Natural killer cell (primary cell): ENCODE measurements at regions not wholly inside any gene's neighbourhood (a gene's known extent, or its start where the extent isn't known, plus 50 kb on each side); places are given as distances from the start of the nearest gene placed in this dataset.

ENCODE experiments used
- ATAC-seq, 3 donors: fragments of 150-1000 bp in 2 of 3; fragments of 200-7000 bp in 1 of 3; cut with Tn5 transposase; 1 replicate in 1 of 3; 2 replicates in 2 of 3; pipeline ENCODE4 v1.10.0; 2021; ENCODE audit warnings: mild to moderate bottlenecking in 2 of 3, moderate library complexity in 2 of 3
- DNase-seq, 2 donors: peaks; one replicate each; pipeline versions ENCODE4 v3.0.0 to v3.0.0-alpha.2; 2013 to 2021; ENCODE audit warnings: mixed read lengths in 1 of 2
- H3K27ac ChIP-seq: one replicate; pipeline ENCODE4 v1.5.1; 2013; ENCODE audit warnings: mild to moderate bottlenecking, low read length
- H3K27me3 ChIP-seq: one replicate; pipeline ENCODE4 v1.6.1; 2013; ENCODE audit warnings: low read length; ENCODE audit not compliant: control insufficient read depth, insufficient read depth
- H3K36me3 ChIP-seq: one replicate; pipeline ENCODE4 v1.6.1; 2013; ENCODE audit warnings: low read length; ENCODE audit not compliant: control insufficient read depth, insufficient read depth
- H3K4me1 ChIP-seq: one replicate; pipeline ENCODE4 v1.6.1; 2013; ENCODE audit warnings: low read length; ENCODE audit not compliant: control insufficient read depth, insufficient read depth
- H3K4me3 ChIP-seq: one replicate; pipeline ENCODE4 v1.5.1; 2013; ENCODE audit warnings: low read length
- H3K9me3 ChIP-seq: one replicate; pipeline ENCODE4 v1.6.1; 2013; ENCODE audit warnings: low read length; ENCODE audit not compliant: control insufficient read depth, insufficient read depth
- H3K27ac Mint-ChIP-seq, 2 donors: one replicate each; pipeline ENCODE4 v1.8.0; 2022; ENCODE audit warnings: mild to moderate bottlenecking in 2 of 2, mixed read lengths in 2 of 2, moderate library complexity in 1 of 2
- H3K27me3 Mint-ChIP-seq, 2 donors: one replicate each; pipeline ENCODE4 v1.8.0; 2022; ENCODE audit warnings: low read depth in 2 of 2, mixed read lengths in 2 of 2
- H3K36me3 Mint-ChIP-seq: one replicate; pipeline ENCODE4 v1.8.0; 2022; ENCODE audit warnings: mixed read lengths
- H3K4me1 Mint-ChIP-seq, 2 donors: one replicate each; pipeline ENCODE4 v1.8.0; 2022; ENCODE audit warnings: mixed read lengths in 2 of 2
- H3K4me3 Mint-ChIP-seq: one replicate; pipeline ENCODE4 v1.8.0; 2022; ENCODE audit warnings: mild to moderate bottlenecking, moderate library complexity, mixed read lengths
- H3K9me3 Mint-ChIP-seq, 2 donors: one replicate each; pipeline ENCODE4 v1.8.0; 2022; ENCODE audit warnings: mixed read lengths in 2 of 2
- CTCF ChIP-seq: fragments of 200-600 bp; IDR thresholded peaks from one replicate; pipeline ENCODE4 v1.8.0; 2022; ENCODE audit warnings: antibody characterized with exemption
- WGBS: methylation state at CpG from one replicate; pipeline ENCODE4 v1.1.7; 2013; ENCODE audit warnings: missing lambda C conversion rate; ENCODE audit not compliant: insufficient coverage; 5-methylcytosine and 5-hydroxymethylcytosine counted together
- intact Hi-C: fragments of 100-400 bp; cut with micrococcal nuclease; formaldehyde crosslinking; loops from one replicate; pipeline ENCODE4 v1.14.2; 2022

GRCh38 chr12:111033281-111034082 is 113.1 kb upstream of the MYL2 start:
- Mint-ChIP-seq H3K9me3 (no peaks in the 10 kb centered on the region), H3K36me3 (no peaks in the 10 kb centered on the region), H3K4me1 (peaks cover 0 to 6% of the 10 kb centered on the region in 2 donors), H3K27ac (no peak overlapping the region), H3K4me3 (no peak overlapping the region), H3K27me3 (peaks cover 63 to 64% of the 10 kb centered on the region in 2 donors)
- Histone ChIP-seq H3K36me3 (no peaks in the 10 kb centered on the region), H3K4me3 (no peak overlapping the region), H3K4me1 (no peaks in the 10 kb centered on the region), H3K9me3 (no peaks in the 10 kb centered on the region), H3K27ac (no peak overlapping the region), H3K27me3 (peaks cover 32% of the 10 kb centered on the region)
- TF ChIP-seq CTCF: no peak
- 2% methylated on average over 89 of the region's 93 CpGs for WGBS
- no peak for DNase-seq
- ATAC-seq: no peak
- intact Hi-C loops: no loop called here

- Histone ChIP-seq H3K4me1 (no peaks in the 10 kb centered on the region), H3K27me3 (peaks cover 32% of the 10 kb centered on the region), H3K36me3 (no peaks in the 10 kb centered on the region), H3K27ac (no peak overlapping the region), H3K4me3 (no peak overlapping the region), H3K9me3 (no peaks in the 10 kb centered on the region)
- intact Hi-C loops: no loop called here
- TF ChIP-seq CTCF: no peak
- no peak overlapping the region for H3K27ac Mint-ChIP-seq
- no peaks in the 10 kb centered on the region for H3K9me3 Mint-ChIP-seq
- ATAC-seq (no peak), DNase-seq (no peak)
- H3K4me3 Mint-ChIP-seq: no peak overlapping the region
- H3K36me3 Mint-ChIP-seq: no peaks in the 10 kb centered on the region
- WGBS: 39% methylated on average over 5 of the region's 5 CpGs
- H3K4me1 Mint-ChIP-seq: peaks cover 0 to 6% of the 10 kb centered on the region in 2 donors
- peaks cover 58 to 61% of the 10 kb centered on the region in 2 donors for H3K27me3 Mint-ChIP-seq
Observed at GRCh38 chr12:111032591-111032919, 112.2 kb upstream of the MYL2 start.

GRCh38 chr12:111031916-111032590 is 111.7 kb upstream of the MYL2 start:
- no peak for DNase-seq
- no peak overlapping the region for H3K27ac Mint-ChIP-seq
- H3K9me3 Mint-ChIP-seq: no peaks in the 10 kb centered on the region
- peaks cover 59 to 66% of the 10 kb centered on the region in 2 donors for H3K27me3 Mint-ChIP-seq
- WGBS: 92% methylated on average over 7 of the region's 8 CpGs
- no peaks in the 10 kb centered on the region for H3K36me3 Mint-ChIP-seq
- no peak for ATAC-seq
- no peak overlapping the region for H3K4me3 Mint-ChIP-seq
- Histone ChIP-seq H3K4me3 (no peak overlapping the region), H3K27ac (no peak overlapping the region), H3K36me3 (no peaks in the 10 kb centered on the region), H3K4me1 (no peaks in the 10 kb centered on the region), H3K9me3 (no peaks in the 10 kb centered on the region), H3K27me3 (peaks cover 28% of the 10 kb centered on the region)
- TF ChIP-seq CTCF: no peak
- H3K4me1 Mint-ChIP-seq: peaks cover 0 to 6% of the 10 kb centered on the region in 2 donors
- intact Hi-C loops: no loop called here
